HEK293 (cell line): ENCODE measurements at regions not wholly inside any gene's neighbourhood (a gene's known extent, or its start where the extent isn't known, plus 50 kb on each side); places are given as distances from the start of the nearest gene placed in this dataset.
"Not testable (repeated sequence)": the region's sequence is repeated elsewhere in the genome, so short reads cannot be mapped to it uniquely, and the experiment has no call there.

Experiments used
- CTCF ChIA-PET: fragments of 350-600 bp; formaldehyde crosslinking; extraction: SDS; loops from one replicate; lab custom pipeline; 2021; ENCODE audit warnings: antibody characterized with exemption; lab: Yijun Ruan, JAX
- POLR2A ChIA-PET: fragments of 300-600 bp; formaldehyde crosslinking; extraction: SDS; loops from one replicate; lab custom pipeline; 2020; ENCODE audit warnings: antibody characterized with exemption, inconsistent platforms; lab: Yijun Ruan, JAX
- H3K27ac ChIP-seq: fragments of 200-500 bp; sonication (Bioruptor generic); 2 replicates; pipeline ENCODE4 v1.5.1; 2014; ENCODE audit warnings: low read depth, low read length, control low read depth, inconsistent platforms; ENCODE audit errors: extremely low read depth
- H3K36me3 ChIP-seq, 2 experiments: fragments of 200-500 bp in 1 of 2; sonication (Bioruptor generic) in 1 of 2; 1 replicate in 1 of 2; 2 replicates in 1 of 2; pipeline ENCODE4 v1.5.1; 2014 to 2017; ENCODE audit warnings: inconsistent platforms in 2 of 2, low read length in 2 of 2; ENCODE audit not compliant: control insufficient read depth in 2 of 2, insufficient read depth in 1 of 2
- H3K4me1 ChIP-seq: fragments of 200-500 bp; sonication (Bioruptor generic); 2 replicates; pipeline ENCODE4 v1.5.1; 2014; ENCODE audit warnings: mild to moderate bottlenecking, low read length, inconsistent platforms; ENCODE audit not compliant: control insufficient read depth, insufficient read depth
- H3K4me3 ChIP-seq: 2 replicates; pipeline ENCODE4 v1.5.1; 2011; ENCODE audit warnings: low read depth, mild to moderate bottlenecking, control low read depth, low read length, moderate library complexity
- H3K9me3 ChIP-seq: fragments of 200-500 bp; sonication (Bioruptor generic); 2 replicates; pipeline ENCODE4 v1.5.1; 2014; ENCODE audit warnings: low read depth, low read length, inconsistent platforms; ENCODE audit not compliant: control insufficient read depth, insufficient read depth
- MZF1 ChIP-seq: fragments of 450-650 bp; formaldehyde crosslinking; IDR thresholded peaks from 2 replicates; pipeline ENCODE4 v1.5.1; 2017; ENCODE audit warnings: missing biosample characterization, missing genetic modification characterization, borderline replicate concordance
- OVOL3 ChIP-seq: fragments of 450-650 bp; formaldehyde crosslinking; IDR thresholded peaks from 2 replicates; pipeline ENCODE4 v1.5.1; 2016; ENCODE audit warnings: missing biosample characterization, missing genetic modification characterization
- TRIM28 ChIP-seq: IDR thresholded peaks from 2 replicates; pipeline ENCODE4 v1.6.1; 2011; ENCODE audit warnings: low read length, control low read depth, borderline replicate concordance
- ZBTB17 ChIP-seq: fragments of 450-650 bp; formaldehyde crosslinking; IDR thresholded peaks from 2 replicates; pipeline ENCODE4 v1.5.1; 2016; ENCODE audit warnings: missing biosample characterization, missing genetic modification characterization
- ZFP69B ChIP-seq: fragments of 450-650 bp; formaldehyde crosslinking; IDR thresholded peaks from 2 replicates; pipeline ENCODE4 v1.5.1; 2016; ENCODE audit warnings: missing biosample characterization, missing genetic modification characterization
- ZNF248 ChIP-seq: fragments of 450-650 bp; formaldehyde crosslinking; IDR thresholded peaks from 2 replicates; pipeline ENCODE4 v1.5.1; 2017; ENCODE audit warnings: missing biosample characterization, missing genetic modification characterization
- ZNF366 ChIP-seq: fragments of 450-650 bp; formaldehyde crosslinking; conservative IDR thresholded peaks from 2 replicates; pipeline ENCODE4 v1.5.1; 2016; ENCODE audit warnings: missing biosample characterization, missing genetic modification characterization
- ZNF521 ChIP-seq: fragments of 450-650 bp; formaldehyde crosslinking; IDR thresholded peaks from 2 replicates; pipeline ENCODE4 v1.5.1; 2017; ENCODE audit warnings: missing biosample characterization, mild to moderate bottlenecking, missing genetic modification characterization
- ZNF548 ChIP-seq: fragments of 450-650 bp; formaldehyde crosslinking; IDR thresholded peaks from 2 replicates; pipeline ENCODE4 v1.5.1; 2016; ENCODE audit warnings: missing biosample characterization, missing genetic modification characterization
- ZNF555 ChIP-seq: fragments of 450-650 bp; formaldehyde crosslinking; conservative IDR thresholded peaks from 2 replicates; pipeline ENCODE4 v1.5.1; 2017; ENCODE audit warnings: missing biosample characterization, mild to moderate bottlenecking, missing genetic modification characterization, inconsistent platforms
- ZNF558 ChIP-seq: fragments of 450-650 bp; formaldehyde crosslinking; IDR thresholded peaks from 2 replicates; pipeline ENCODE4 v1.5.1; 2016; ENCODE audit warnings: missing biosample characterization, missing genetic modification characterization
- ZNF837 ChIP-seq: fragments of 450-650 bp; formaldehyde crosslinking; IDR thresholded peaks from 2 replicates; pipeline ENCODE4 v1.5.1; 2016; ENCODE audit warnings: missing biosample characterization, missing genetic modification characterization
- ZSCAN30 ChIP-seq: fragments of 450-650 bp; IDR thresholded peaks from 2 replicates; pipeline ENCODE4 v1.5.1; 2018; ENCODE audit warnings: missing biosample characterization, mild to moderate bottlenecking, missing genetic modification characterization, moderate library complexity
- TF ChIP-seq, protein P1 (sequence below): fragments of 450-650 bp; formaldehyde crosslinking; IDR thresholded peaks from 2 replicates; pipeline ENCODE4 v1.5.1; 2016; ENCODE audit warnings: missing biosample characterization, missing genetic modification characterization, low read depth
- TF ChIP-seq, protein P2 (sequence below): fragments of 450-650 bp; formaldehyde crosslinking; IDR thresholded peaks from 2 replicates; pipeline ENCODE4 v1.5.1; 2016; ENCODE audit warnings: missing biosample characterization, missing genetic modification characterization
- TF ChIP-seq, protein P3 (sequence below): fragments of 450-650 bp; formaldehyde crosslinking; IDR thresholded peaks from 2 replicates; pipeline ENCODE4 v1.5.1; 2016; ENCODE audit warnings: missing biosample characterization, missing genetic modification characterization

DNA sequence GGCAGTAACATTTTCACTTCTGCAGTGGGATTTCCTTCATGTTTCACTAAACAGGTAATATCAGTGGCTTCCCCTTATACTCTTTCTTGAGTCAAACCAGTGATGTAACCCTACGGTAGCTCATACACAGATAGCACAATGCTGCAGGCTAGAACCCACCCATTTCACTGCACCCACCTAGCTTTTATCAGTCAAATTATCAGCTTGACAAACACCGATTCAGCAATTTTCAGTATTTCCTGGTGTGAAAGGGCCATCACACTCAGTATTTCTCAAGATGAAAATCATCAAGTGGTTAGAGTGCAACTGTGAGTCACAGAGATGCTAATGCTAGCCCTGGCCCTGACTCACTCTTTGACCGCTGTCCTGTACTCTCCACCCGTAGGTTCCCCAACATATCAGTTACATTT is 242.3 kb upstream of the PTGER4 start (continued):
- TF ChIP-seq ZNF555 (tag by site-specific recombination) (no peak), ZNF837 (tag by site-specific recombination) (no peak)

DNA sequence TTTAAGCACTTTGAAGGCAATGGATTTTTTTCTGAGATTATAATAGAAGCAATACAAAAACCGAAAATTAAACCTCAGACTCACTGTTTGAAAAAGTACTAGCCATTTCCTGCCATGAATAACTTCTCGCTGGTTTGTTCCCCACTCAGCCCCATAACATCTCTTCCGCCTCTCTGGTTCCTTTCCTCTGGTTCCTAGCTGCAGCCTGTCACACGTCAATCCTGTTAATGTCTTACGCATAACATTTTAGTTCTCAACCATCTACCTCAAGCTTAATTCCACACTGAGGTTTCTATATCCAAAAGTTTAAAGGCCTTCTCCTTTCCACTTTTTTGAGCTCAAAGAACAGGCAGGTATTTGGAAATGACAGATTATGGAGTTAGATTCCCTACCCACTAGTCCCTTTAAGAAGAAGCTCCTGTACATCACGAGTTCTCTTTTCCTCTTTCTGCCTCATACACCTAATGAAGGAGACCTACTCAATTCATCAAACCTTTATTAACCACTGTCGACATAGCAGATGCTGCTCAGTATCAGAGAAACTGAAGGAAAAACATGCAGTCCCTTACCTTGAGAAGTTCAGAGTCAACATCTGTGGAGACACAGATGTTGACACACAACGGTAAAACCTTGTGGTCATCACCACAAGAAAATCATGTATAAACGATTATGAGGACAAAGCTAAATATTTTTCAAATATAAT is 243.0 kb upstream of the PTGER4 start:
- POLR2A ChIA-PET, result no interaction called here
- CTCF ChIA-PET, result interaction anchor here (0.6 kb wide), 2 partner anchors 75 to 168 kb away, joined by 3 to 4 read pairs; no protein-coding TSS in a partner anchor

DNA sequence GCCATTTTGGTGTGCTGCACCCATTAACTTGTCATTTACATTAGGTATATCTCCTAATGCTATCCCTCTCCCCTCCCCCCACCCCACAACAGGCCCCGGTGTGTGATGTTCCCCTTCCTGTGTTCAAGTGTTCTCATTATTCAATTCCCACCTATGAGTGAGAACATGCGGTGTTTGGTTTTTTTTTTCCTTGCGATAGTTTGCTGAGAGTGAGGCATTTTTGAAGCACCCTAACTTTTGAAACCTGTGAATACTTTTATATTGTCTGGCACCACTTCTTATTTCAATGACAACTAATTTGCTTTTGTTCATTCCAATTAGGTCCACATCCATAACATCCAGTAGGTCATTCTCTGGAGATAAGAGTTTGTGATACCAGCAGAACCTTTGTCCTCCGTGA is 244.0 kb upstream of the PTGER4 start:
- H3K9me3 ChIP-seq, H3K4me3 ChIP-seq, H3K36me3 ChIP-seq, POLR2A ChIA-PET, H3K27ac ChIP-seq, H3K4me1 ChIP-seq, CTCF ChIA-PET: not testable (repeated sequence)

More for the DNA sequence above, 243.0 kb upstream of the PTGER4 start:
- no peaks in the 10 kb centered on the region for H3K36me3 ChIP-seq
- H3K4me3 ChIP-seq, result no peak overlapping the region
- no peak for TF ChIP-seq ZBTB17 (tag by site-specific recombination)
- TF ChIP-seq ZSCAN30 (tag by site-specific recombination), result no peak
- no peak for TF ChIP-seq ZNF555 (tag by site-specific recombination)
- TF ChIP-seq ZNF366, result no peak
- TF ChIP-seq, protein P1, sequence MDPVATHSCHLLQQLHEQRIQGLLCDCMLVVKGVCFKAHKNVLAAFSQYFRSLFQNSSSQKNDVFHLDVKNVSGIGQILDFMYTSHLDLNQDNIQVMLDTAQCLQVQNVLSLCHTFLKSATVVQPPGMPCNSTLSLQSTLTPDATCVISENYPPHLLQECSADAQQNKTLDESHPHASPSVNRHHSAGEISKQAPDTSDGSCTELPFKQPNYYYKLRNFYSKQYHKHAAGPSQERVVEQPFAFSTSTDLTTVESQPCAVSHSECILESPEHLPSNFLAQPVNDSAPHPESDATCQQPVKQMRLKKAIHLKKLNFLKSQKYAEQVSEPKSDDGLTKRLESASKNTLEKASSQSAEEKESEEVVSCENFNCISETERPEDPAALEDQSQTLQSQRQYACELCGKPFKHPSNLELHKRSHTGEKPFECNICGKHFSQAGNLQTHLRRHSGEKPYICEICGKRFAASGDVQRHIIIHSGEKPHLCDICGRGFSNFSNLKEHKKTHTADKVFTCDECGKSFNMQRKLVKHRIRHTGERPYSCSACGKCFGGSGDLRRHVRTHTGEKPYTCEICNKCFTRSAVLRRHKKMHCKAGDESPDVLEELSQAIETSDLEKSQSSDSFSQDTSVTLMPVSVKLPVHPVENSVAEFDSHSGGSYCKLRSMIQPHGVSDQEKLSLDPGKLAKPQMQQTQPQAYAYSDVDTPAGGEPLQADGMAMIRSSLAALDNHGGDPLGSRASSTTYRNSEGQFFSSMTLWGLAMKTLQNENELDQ (tag by site-specific recombination), result no peak
- TF ChIP-seq, protein P2, sequence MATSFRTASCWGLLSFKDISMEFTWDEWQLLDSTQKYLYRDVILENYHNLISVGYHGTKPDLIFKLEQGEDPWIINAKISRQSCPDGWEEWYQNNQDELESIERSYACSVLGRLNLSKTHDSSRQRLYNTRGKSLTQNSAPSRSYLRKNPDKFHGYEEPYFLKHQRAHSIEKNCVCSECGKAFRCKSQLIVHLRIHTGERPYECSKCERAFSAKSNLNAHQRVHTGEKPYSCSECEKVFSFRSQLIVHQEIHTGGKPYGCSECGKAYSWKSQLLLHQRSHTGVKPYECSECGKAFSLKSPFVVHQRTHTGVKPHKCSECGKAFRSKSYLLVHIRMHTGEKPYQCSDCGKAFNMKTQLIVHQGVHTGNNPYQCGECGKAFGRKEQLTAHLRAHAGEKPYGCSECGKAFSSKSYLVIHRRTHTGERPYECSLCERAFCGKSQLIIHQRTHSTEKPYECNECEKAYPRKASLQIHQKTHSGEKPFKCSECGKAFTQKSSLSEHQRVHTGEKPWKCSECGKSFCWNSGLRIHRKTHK, result no peak
- TF ChIP-seq TRIM28, result no peak
- no peak for TF ChIP-seq ZFP69B (tag by site-specific recombination)
- no peak for TF ChIP-seq ZNF558 (tag by site-specific recombination)
- no peak for TF ChIP-seq OVOL3 (tag by site-specific recombination)
- no peak for TF ChIP-seq MZF1 (tag by site-specific recombination)
- TF ChIP-seq ZNF248 (tag by site-specific recombination), result no peak
- TF ChIP-seq, protein P3, sequence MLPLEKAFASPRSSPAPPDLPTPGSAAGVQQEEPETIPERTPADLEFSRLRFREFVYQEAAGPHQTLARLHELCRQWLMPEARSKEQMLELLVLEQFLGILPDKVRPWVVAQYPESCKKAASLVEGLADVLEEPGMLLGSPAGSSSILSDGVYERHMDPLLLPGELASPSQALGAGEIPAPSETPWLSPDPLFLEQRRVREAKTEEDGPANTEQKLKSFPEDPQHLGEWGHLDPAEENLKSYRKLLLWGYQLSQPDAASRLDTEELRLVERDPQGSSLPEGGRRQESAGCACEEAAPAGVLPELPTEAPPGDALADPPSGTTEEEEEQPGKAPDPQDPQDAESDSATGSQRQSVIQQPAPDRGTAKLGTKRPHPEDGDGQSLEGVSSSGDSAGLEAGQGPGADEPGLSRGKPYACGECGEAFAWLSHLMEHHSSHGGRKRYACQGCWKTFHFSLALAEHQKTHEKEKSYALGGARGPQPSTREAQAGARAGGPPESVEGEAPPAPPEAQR (tag by site-specific recombination), result no peak
- no peak for TF ChIP-seq ZNF548 (tag by site-specific recombination)
- TF ChIP-seq ZNF521 (tag by site-specific recombination), result no peak
- no peak overlapping the region for H3K27ac ChIP-seq
- H3K4me1 ChIP-seq, result no peaks in the 10 kb centered on the region
- H3K9me3 ChIP-seq, result no peaks in the 10 kb centered on the region
